HG03571 (cell line): ENCODE measurements at regions not wholly inside any gene's neighbourhood (a gene's known extent, or its start where the extent isn't known, plus 50 kb on each side); places are given as distances from the start of the nearest gene placed in this dataset.
"Not testable (repeated sequence)": the region's sequence is repeated elsewhere in the genome, so short reads cannot be mapped to it uniquely, and the experiment has no call there.

Experiments
- ATAC-seq: cut with Tn5 transposase; IDR thresholded peaks from one replicate; pipeline ENCODE4 v1.9.1; 2021; ENCODE audit not compliant: unreplicated experiment

- ATAC-seq: not testable (repeated sequence)
Measured at GRCh38 chr7:112592565-112593263, 111.9 kb downstream of the LSMEM1 start.

GRCh38 chr7:112594397-112594796 lies 113.6 kb downstream of the LSMEM1 start:
- no peak for ATAC-seq

GRCh38 chr7:112596260-112596659 lies 115.5 kb downstream of the LSMEM1 start:
- no peak for ATAC-seq

DNA sequence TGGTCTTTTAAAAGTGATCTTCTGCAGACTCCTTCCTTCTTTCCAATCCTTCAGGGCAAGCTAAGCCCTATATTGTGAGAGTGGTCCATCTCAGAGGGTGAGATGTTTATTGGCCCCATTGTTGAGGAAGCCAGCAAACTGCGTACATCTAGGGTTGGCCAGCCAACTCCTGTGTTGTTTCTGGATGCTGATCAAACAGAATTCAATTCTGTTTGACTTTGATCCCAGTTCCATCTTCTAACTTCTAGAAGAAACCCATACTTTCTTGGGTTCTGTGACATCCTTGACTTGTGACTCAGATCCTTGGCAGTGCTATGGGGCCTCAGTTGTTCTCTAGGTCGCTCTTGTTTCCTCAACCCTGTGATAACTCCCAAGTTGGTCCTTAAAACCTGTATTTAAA lies 116.2 kb downstream of the LSMEM1 start:
- ATAC-seq: no peak

DNA sequence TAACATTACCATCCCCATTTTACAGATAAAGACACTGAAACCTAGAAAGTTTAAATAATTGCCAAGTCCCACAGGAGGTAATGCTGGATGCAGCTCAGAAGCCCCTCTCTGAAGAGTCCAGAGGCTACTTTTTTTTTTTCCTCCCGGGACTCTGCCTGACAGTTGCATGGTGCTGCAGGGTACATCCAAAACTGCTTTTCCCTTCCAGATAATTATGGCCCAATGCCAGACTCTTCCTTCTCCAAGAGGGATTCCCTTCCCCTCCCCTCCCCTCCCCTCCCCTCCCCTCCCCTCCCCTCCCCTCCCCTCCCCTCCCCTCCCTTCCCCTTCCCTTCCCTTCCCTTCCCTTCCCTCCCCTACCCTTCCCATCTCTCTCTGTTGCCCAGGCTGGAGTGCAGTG lies 122.9 kb downstream of the LSMEM1 start:
- no peak for ATAC-seq

DNA sequence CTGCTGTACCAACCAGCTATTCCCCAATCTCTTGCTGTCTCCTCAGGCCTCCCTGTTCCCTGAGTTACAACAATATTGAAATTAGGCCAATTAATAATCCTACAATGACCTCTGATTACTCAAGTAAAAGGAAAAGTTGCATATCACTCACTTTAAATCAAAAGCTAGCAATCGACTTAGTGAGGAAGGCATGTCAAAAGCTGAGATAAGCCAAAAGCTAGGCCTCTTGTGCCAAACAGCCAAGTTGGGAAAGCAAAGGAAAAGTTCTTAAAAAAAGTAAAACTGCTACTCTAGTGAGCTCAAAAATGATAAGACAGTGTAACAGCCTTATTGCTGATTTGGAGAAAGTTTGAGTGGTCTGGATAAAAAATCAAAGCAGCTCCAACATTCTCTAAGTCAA lies 129.8 kb downstream of the LSMEM1 start:
- no peak for ATAC-seq

DNA sequence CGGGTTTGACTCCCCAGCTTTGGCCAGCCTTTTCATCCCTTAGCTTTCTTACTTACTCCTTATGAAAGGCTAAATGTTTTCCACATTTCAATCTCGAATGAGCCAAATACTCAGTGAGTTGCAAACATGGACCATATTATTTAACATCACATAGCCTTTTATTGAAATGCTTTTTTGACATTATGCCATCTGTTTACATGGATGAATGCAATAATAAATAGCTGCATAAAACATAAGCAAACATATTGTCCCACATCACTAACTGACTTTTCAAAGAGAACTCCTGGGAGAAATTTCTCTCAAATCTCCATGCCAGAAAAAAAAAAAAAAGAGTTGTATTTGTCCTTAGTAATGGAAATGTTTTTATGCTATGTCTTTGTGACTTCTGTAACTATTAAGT lies 134.9 kb downstream of the LSMEM1 start:
- ATAC-seq: no peak

- no peak for ATAC-seq
Measured at GRCh38 chr7:112616295-112616694, 135.5 kb downstream of the LSMEM1 start.

DNA sequence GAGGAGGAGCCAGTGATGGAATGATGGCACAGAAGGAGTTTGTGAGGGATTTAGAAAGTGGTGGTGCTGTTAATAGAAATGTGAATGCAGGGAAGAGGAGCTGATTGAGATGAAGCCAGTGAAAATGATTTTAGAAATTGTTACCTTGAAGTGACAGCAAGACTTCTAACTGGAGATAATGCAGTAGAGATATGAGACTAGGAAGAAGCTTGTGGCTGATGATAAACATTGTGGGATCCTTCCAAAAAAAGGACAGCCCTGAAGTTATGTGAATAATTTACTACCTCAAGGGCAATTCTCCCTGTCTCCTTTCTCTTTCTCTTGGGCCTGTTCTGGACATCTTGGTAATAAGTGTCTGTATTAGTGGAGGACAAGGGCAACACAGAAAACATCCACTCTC lies 138.6 kb downstream of the LSMEM1 start:
- no peak for ATAC-seq

GRCh38 chr7:112622159-112622715 lies 141.4 kb downstream of the LSMEM1 start:
- no peak for ATAC-seq

DNA sequence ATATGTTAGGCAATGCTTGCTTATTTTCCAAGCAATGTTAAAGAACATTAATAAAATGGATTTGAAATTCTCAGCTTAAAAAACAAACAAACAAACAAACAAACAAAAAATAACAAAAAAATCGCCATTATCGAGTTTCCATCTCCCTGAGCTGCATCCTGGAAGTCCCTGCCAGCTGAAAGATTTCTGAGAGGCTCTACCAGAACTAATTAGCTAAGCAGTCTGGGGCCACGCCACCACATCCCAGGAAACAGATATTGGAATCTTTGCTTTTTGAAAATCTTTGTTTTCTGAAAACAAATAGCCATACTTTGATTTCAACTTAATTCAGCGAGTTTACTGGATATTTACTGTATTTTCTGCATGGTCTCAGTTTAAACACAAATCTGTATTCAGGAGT lies 143.6 kb downstream of the LSMEM1 start:
- no peak for ATAC-seq

DNA sequence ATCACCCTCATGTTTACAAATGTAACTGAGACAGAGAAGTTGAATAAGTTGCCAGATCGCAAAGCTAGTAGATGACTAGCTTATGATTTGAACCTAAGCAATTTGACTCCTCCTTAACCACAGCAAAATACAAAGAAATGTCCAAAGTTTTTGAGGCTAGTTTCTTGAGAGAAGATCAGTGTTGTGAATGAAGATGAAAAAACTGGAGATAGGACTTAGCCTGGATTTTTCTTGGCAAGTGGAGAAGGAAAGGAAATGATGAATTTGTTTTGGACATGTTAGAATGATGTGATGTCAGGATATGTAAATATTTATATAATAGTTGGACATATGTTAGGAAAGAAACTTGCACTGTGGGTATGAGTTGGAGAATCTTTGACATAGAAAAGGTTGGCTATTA lies 149.8 kb downstream of the LSMEM1 start:
- ATAC-seq: no peak

DNA sequence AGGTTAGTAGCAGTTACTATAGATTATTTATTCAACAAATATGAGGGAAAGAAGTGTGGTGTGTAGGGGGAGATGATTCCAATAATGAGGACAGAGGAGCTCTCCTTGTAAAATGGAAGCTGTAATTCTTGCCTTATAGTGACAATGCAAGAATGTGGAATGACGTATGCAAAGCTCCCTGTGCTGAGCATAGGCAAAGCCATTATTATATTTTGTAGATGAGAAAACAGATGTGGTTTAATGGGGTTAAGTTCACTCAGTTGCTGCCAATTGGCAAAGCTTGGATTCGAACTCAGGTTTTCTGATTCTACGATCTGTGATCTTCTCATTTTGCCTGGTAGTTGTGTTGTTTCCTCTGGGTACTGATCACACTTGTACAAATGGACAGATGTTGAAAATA lies 153.3 kb downstream of the LSMEM1 start:
- ATAC-seq: no peak

GRCh38 chr7:112635742-112636141 lies 154.5 kb downstream of the TMEM168 start:
- no peak for ATAC-seq

DNA sequence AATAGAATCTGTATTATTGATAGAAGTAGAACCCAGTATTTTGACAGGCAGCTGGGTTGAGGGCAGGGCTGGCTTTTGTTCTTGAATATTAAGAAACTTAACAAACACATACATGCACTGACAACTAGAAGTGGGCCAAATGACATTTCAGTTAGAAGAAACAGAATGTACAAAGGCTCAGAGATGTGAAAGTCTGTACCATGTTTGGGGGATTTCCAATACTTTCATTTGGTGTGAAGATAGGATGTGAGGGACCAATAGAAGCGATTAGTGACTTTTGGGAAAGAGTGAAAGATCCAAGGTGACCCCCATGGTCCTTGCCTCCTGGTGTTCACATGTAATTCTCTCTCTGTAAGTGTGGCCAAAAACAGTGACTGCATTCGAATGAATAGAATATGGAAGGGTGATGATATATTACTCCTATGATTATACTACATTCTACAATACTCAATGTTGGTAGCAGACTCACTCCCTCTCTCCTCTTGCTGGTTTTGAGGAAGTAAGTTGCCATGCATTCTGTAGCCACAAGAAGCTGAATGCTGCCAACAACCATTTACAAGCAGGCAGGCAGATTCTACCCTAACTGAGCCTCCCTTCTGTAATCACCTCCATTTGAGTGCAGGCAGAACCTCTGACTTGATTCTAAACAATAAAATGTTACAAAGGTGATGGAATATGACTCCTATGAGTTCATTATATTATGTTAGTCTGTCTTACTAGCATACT lies 151.4 kb downstream of the TMEM168 start:
- no peak for ATAC-seq

DNA sequence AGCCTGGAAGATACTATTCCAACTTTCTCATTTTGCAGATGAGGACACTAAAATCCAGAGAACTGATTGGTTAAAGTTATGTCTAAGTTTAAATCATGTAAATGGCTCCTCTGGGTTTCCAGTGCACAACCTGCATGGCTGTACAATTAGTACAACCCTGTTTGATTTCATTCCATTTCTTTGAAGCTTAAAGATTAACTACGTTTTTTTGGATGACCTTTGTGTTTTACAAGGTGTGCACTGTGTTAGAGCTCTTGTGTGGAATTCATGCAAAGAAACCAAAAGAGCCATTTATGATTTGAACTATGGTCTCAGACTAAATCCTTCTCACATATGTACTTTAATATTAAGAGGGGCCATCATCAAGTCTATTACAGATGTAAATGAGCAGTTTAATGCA lies 149.5 kb downstream of the TMEM168 start:
- no peak for ATAC-seq

- ATAC-seq: no peak
Measured at GRCh38 chr7:112646783-112647182, 143.4 kb downstream of the TMEM168 start.

DNA sequence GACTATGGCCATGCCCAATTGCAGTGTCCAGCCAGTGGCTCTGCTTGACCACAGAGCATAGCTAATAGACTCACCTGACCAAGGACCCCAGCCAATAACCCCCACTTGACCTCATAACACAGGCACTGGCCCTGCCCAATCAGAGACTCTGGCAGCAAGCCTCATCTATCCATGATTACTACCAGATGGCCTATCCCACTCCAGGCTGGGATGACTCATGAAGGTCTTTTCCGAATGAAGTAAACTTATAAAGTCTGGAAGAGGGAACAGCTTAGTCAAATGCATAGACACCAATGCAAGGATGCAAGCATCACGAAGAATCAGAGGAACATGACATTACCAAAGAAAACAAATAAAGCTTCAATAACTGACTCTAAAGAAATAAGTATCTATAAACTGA lies 141.4 kb downstream of the TMEM168 start:
- no peak for ATAC-seq

DNA sequence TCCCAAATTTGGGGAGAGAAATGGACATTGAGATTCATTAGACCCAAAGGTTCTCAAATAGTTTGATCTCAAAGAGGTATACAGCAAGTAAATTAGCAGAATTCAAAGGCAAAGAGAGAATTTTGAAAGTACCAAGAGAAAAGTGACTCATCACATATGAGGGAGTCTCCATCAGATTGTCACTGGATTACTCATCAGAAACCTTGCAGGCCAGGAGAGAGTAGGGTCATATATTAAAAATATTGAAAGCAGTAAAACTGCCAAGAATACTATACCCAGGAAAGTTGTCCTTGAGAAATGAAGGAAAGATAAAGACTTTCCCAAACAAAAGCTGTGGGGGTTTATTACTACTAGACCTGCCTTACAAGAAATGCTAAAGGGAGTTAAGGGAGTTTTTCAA lies 140.6 kb downstream of the TMEM168 start:
- no peak for ATAC-seq

DNA sequence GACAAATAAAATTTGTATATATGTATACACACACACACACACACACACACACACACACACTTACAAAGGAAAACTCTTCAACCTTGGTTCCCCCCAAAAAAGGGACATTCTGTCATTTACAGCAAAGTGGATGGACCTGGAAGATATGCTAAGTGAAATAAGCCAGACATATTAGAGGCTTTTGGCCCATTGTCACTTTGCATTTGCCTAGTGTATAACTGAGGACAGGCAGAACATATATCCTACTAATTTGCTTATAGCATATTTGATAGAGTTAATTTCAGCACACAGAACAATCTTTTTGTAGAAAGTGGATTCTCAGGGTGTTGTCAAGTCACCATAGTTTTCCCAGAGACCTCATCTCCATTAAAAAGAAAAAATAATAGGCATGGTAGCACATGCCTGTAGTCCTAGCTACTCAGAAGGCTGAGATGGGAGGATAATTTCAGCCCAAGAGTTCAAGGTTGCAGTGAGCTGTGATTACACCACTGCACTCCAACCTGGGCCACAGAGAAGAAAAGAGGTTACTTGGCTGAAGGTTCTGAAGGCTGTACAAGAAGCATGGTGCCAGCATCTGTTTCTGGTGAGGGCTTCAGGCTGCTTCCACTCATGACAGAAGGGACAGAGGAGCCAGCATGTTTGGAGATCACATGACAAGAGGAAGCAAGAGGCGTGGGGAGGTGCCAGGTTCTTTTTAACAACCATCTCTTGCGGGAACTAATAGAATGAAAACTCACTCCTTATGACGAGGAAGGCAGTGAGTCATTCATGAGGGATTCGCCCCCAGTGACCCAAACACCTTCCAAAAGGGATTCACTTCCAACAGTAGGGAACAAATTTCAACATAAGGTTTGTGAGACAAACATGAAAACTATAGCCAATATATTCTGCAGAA lies 135.6 kb downstream of the TMEM168 start:
- ATAC-seq: no peak

- no peak for ATAC-seq
Measured at GRCh38 chr7:112665709-112666108, 124.5 kb downstream of the TMEM168 start.
